Gastroesophageal sphincter (tissue), 3 donors: ENCODE measurements at regions not wholly inside any gene's neighbourhood (a gene's known extent, or its start where the extent isn't known, plus 50 kb on each side); places are given as distances from the start of the nearest gene placed in this dataset.

Source experiments
- CTCF ChIP-seq, 4 experiments: fragments of 200-600 bp in 2 of 4; fragments of 450-650 bp in 2 of 4; sonication (generic) in 1 of 4; IDR thresholded peaks; one replicate each; pipeline ENCODE4 v1.5.1; 2017 to 2019; ENCODE audit warnings: antibody characterized with exemption in 4 of 4, mild to moderate bottlenecking in 2 of 4, moderate library complexity in 2 of 4
- POLR2A ChIP-seq, 2 donors: fragments of 450-650 bp; IDR thresholded peaks; one replicate each; pipeline ENCODE4 v1.6.1; 2017; ENCODE audit warnings: antibody characterized with exemption in 2 of 2, mild to moderate bottlenecking in 2 of 2, moderate library complexity in 1 of 2

DNA sequence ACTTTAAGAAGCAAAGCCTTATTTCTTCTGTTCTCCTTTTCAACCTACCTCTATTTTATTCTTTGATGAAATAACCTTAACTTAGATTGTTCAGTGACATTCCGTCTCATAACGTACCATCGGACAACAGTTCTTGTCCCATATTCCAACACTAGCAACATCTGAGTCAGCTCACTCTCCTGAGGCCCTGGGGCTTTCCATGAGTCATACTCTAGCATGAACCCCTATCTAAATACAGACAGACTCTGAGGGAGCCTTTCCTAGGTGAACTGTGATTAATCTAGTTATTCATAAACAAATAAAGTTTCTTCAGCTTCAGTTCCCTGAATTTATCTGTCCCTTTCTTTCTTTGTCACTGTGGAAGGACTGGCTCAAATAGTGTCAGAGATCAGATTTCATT is 168.7 kb upstream of the LYZL1 start:
- TF ChIP-seq POLR2A (IDR thresholded peaks at IDR 0.05) (no peak), CTCF (IDR thresholded peaks at IDR 0.05) (no peak)
